DOHH2 (cell line): ENCODE measurements at regions not wholly inside any gene's neighbourhood (a gene's known extent, or its start where the extent isn't known, plus 50 kb on each side); places are given as distances from the start of the nearest gene placed in this dataset.

Experiments used
- H3F3A ChIP-seq: fragments of 200-600 bp; sonication (generic), shearing (Covaris generic); 2 replicates; pipeline ENCODE4 v1.6.0; 2016; ENCODE audit warnings: antibody characterized with exemption, mild to moderate bottlenecking; ENCODE audit not compliant: control insufficient read depth, insufficient read depth
- H3K27ac ChIP-seq: fragments of 200-600 bp; sonication (generic); 2 replicates; pipeline ENCODE4 v1.5.1; 2014; ENCODE audit warnings: low read depth, mild to moderate bottlenecking, low read length, moderate library complexity
- H3K27me3 ChIP-seq: fragments of 200-600 bp; sonication (generic); 2 replicates; pipeline ENCODE4 v1.6.1; 2014; ENCODE audit warnings: mild to moderate bottlenecking, low read length, mixed read lengths; ENCODE audit not compliant: control insufficient read depth
- H3K36me3 ChIP-seq: fragments of 200-600 bp; sonication (generic); 2 replicates; pipeline ENCODE4 v1.6.1; 2014; ENCODE audit warnings: mild to moderate bottlenecking, low read length, moderate library complexity, mixed read lengths; ENCODE audit not compliant: control insufficient read depth
- H3K4me1 ChIP-seq: fragments of 200-600 bp; sonication (generic); 2 replicates; pipeline ENCODE4 v1.6.1; 2014; ENCODE audit warnings: mild to moderate bottlenecking, low read length, mixed read lengths; ENCODE audit not compliant: control insufficient read depth
- H3K4me2 ChIP-seq: fragments of 200-600 bp; sonication (generic); 2 replicates; pipeline ENCODE4 v1.6.0; 2014; ENCODE audit warnings: mild to moderate bottlenecking, low read length, moderate library complexity
- H3K4me3 ChIP-seq: fragments of 200-600 bp; sonication (generic); 2 replicates; pipeline ENCODE4 v1.5.1; 2014; ENCODE audit warnings: mild to moderate bottlenecking, low read length, mixed read lengths
- H3K79me2 ChIP-seq: fragments of 200-600 bp; sonication (generic); 2 replicates; pipeline ENCODE4 v1.6.1; 2014; ENCODE audit warnings: mild to moderate bottlenecking, low read length, mixed read lengths; ENCODE audit not compliant: control insufficient read depth
- H3K9me2 ChIP-seq: fragments of 200-600 bp; sonication (generic); replicated peaks from 2 replicates; pipeline ENCODE4 v1.6.1; 2014; ENCODE audit warnings: mild to moderate bottlenecking, low read length, mixed read lengths; ENCODE audit not compliant: control insufficient read depth
- H3K9me3 ChIP-seq: fragments of 200-600 bp; sonication (generic); 2 replicates; pipeline ENCODE4 v1.6.1; 2014; ENCODE audit warnings: antibody characterized with exemption, low read length, mixed read lengths; ENCODE audit not compliant: control insufficient read depth, insufficient read depth
- H4K20me1 ChIP-seq: fragments of 200-600 bp; sonication (generic); 2 replicates; pipeline ENCODE4 v1.6.0; 2014; ENCODE audit warnings: low read depth, mild to moderate bottlenecking, antibody characterized with exemption, low read length, moderate library complexity; ENCODE audit not compliant: control insufficient read depth, insufficient read depth
- CTCF ChIP-seq: fragments of 200-600 bp; sonication (generic); IDR thresholded peaks from one replicate; pipeline ENCODE4 v1.5.1; 2014; ENCODE audit warnings: antibody characterized with exemption, mild to moderate bottlenecking, low read depth, low read length; ENCODE audit not compliant: poor library complexity, severe bottlenecking
- EZH2phosphoT487 ChIP-seq: fragments of 200-600 bp; sonication (generic); IDR thresholded peaks from 2 replicates; pipeline ENCODE4 v1.6.1; 2017; ENCODE audit warnings: borderline replicate concordance, mild to moderate bottlenecking, antibody characterized with exemption, low read length, moderate library complexity, mixed read lengths

GRCh38 chr6:168384045-168385036, 56.6 kb upstream of the SMOC2 start:
- no peak overlapping the region for H3K27ac ChIP-seq
- H3K4me2 ChIP-seq: no peak overlapping the region
- H3K36me3 ChIP-seq: no peaks in the 10 kb centered on the region
- no peaks in the 10 kb centered on the region for H3K4me1 ChIP-seq
- no peaks in the 10 kb centered on the region for H4K20me1 ChIP-seq
- H3F3A ChIP-seq: peaks cover 7% of the 10 kb centered on the region
- H3K9me2 ChIP-seq: no peaks in the 10 kb centered on the region
- peaks cover 66% of the 10 kb centered on the region for H3K9me3 ChIP-seq
- H3K79me2 ChIP-seq: no peaks in the 10 kb centered on the region
- H3K4me3 ChIP-seq: no peak overlapping the region
- TF ChIP-seq EZH2phosphoT487 (no peak), CTCF (no peak)
- no peaks in the 10 kb centered on the region for H3K27me3 ChIP-seq

GRCh38 chr6:168385037-168385759, 55.8 kb upstream of the SMOC2 start:
- peaks cover 64% of the 10 kb centered on the region for H3K9me3 ChIP-seq
- no peaks in the 10 kb centered on the region for H3K9me2 ChIP-seq
- no peaks in the 10 kb centered on the region for H3K79me2 ChIP-seq
- H3K4me2 ChIP-seq: no peak overlapping the region
- H3K4me1 ChIP-seq: no peaks in the 10 kb centered on the region
- no peaks in the 10 kb centered on the region for H3K36me3 ChIP-seq
- H3F3A ChIP-seq: peaks cover 7% of the 10 kb centered on the region
- H3K27ac ChIP-seq: no peak overlapping the region
- TF ChIP-seq EZH2phosphoT487: no peak
- no peak for TF ChIP-seq CTCF
- H3K27me3 ChIP-seq: no peaks in the 10 kb centered on the region
- H3K4me3 ChIP-seq: no peak overlapping the region
- no peaks in the 10 kb centered on the region for H4K20me1 ChIP-seq

GRCh38 chr6:168385858-168386735, 54.9 kb upstream of the SMOC2 start:
- Histone ChIP-seq H3K27ac (no peak overlapping the region), H3F3A (peaks cover 7% of the 10 kb centered on the region), H3K27me3 (no peaks in the 10 kb centered on the region), H3K79me2 (no peaks in the 10 kb centered on the region), H3K9me2 (no peaks in the 10 kb centered on the region), H4K20me1 (no peaks in the 10 kb centered on the region), H3K4me3 (no peak overlapping the region), H3K4me2 (no peak overlapping the region), H3K36me3 (no peaks in the 10 kb centered on the region), H3K9me3 (peaks cover 56% of the 10 kb centered on the region), H3K4me1 (no peaks in the 10 kb centered on the region)
- no peak for TF ChIP-seq EZH2phosphoT487
